HL-60 (cell line): ENCODE measurements at regions not wholly inside any gene's neighbourhood (a gene's known extent, or its start where the extent isn't known, plus 50 kb on each side); places are given as distances from the start of the nearest gene placed in this dataset.

Experiments used
- DNase-seq, 2 experiments: peaks; one replicate each; pipeline ENCODE4 v3.0.0-alpha.2; 2010 to 2020; ENCODE audit warnings: low read depth in 1 of 2, low spot score in 1 of 2
- H3K27ac ChIP-seq: fragments of 250-450 bp; sonication (Bioruptor Pico); replicated peaks from 2 replicates; pipeline ENCODE4 v1.5.1; 2020; ENCODE audit warnings: mild to moderate bottlenecking, moderate library complexity
- H3K27me3 ChIP-seq: fragments of 250-450 bp; sonication (Bioruptor Pico); 2 replicates; pipeline ENCODE4 v1.5.1; 2021; ENCODE audit warnings: mild to moderate bottlenecking, moderate library complexity; ENCODE audit not compliant: insufficient read depth, poor library complexity, severe bottlenecking
- H3K4me3 ChIP-seq: replicated peaks from 2 replicates; pipeline ENCODE4 v1.5.1; 2011; ENCODE audit warnings: mild to moderate bottlenecking, control low read depth, low read length; ENCODE audit not compliant: insufficient read depth
- GABPA ChIP-seq: IDR thresholded peaks from 2 replicates; pipeline ENCODE4 v1.6.1; 2012; ENCODE audit warnings: low read depth
- POLR2AphosphoS5 ChIP-seq: IDR thresholded peaks from 2 replicates; pipeline ENCODE4 v1.6.1; 2012; ENCODE audit warnings: low read depth
- SPI1 ChIP-seq: IDR thresholded peaks from 2 replicates; pipeline ENCODE4 v1.6.1; 2012; ENCODE audit warnings: low read depth, mild to moderate bottlenecking, borderline replicate concordance
- TF ChIP-seq, protein P1 (sequence below): IDR thresholded peaks from 2 replicates; pipeline ENCODE4 v1.6.1; 2012; ENCODE audit warnings: low read depth; ENCODE audit not compliant: insufficient replicate concordance
- TF ChIP-seq, protein P2 (sequence below): IDR thresholded peaks from one replicate; pipeline ENCODE4 v1.5.1; 2011; ENCODE audit warnings: low read length, control low read depth, inconsistent platforms; ENCODE audit not compliant: insufficient read depth

DNA sequence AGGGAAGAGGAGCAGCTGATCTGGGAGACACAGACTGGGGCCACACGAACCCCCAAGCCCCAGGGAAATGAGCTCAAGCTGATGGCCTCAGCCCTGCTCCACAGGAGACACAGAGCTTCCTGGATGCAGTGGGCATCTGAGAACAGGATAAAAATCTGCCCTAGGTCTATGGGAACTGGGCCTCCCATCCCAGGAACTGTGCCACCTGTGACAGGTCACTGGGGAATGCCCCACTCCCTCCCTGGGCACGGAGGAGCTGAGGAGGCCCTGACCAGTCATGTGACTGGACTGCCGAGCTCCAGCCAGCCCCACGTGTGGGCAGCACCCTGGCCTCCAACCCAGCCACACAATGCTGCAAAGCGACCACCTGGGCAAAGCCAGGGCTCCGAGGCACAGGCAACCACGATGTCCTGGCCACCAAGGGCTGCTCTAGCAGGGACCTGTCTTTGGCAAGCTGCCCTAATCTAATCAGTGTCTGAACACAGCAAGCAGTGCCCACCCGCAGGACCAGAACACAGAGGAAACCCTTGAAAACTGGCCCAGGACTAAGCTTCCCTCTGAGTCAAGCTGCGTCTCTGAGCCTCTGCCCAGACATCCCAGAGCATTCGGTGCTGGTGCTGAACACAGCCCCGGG is 57.8 kb upstream of the ID2 start:
- TF ChIP-seq, protein P1, sequence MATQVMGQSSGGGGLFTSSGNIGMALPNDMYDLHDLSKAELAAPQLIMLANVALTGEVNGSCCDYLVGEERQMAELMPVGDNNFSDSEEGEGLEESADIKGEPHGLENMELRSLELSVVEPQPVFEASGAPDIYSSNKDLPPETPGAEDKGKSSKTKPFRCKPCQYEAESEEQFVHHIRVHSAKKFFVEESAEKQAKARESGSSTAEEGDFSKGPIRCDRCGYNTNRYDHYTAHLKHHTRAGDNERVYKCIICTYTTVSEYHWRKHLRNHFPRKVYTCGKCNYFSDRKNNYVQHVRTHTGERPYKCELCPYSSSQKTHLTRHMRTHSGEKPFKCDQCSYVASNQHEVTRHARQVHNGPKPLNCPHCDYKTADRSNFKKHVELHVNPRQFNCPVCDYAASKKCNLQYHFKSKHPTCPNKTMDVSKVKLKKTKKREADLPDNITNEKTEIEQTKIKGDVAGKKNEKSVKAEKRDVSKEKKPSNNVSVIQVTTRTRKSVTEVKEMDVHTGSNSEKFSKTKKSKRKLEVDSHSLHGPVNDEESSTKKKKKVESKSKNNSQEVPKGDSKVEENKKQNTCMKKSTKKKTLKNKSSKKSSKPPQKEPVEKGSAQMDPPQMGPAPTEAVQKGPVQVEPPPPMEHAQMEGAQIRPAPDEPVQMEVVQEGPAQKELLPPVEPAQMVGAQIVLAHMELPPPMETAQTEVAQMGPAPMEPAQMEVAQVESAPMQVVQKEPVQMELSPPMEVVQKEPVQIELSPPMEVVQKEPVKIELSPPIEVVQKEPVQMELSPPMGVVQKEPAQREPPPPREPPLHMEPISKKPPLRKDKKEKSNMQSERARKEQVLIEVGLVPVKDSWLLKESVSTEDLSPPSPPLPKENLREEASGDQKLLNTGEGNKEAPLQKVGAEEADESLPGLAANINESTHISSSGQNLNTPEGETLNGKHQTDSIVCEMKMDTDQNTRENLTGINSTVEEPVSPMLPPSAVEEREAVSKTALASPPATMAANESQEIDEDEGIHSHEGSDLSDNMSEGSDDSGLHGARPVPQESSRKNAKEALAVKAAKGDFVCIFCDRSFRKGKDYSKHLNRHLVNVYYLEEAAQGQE = no peak
- TF ChIP-seq GABPA (no peak), SPI1 (no peak)
- TF ChIP-seq, protein P2, sequence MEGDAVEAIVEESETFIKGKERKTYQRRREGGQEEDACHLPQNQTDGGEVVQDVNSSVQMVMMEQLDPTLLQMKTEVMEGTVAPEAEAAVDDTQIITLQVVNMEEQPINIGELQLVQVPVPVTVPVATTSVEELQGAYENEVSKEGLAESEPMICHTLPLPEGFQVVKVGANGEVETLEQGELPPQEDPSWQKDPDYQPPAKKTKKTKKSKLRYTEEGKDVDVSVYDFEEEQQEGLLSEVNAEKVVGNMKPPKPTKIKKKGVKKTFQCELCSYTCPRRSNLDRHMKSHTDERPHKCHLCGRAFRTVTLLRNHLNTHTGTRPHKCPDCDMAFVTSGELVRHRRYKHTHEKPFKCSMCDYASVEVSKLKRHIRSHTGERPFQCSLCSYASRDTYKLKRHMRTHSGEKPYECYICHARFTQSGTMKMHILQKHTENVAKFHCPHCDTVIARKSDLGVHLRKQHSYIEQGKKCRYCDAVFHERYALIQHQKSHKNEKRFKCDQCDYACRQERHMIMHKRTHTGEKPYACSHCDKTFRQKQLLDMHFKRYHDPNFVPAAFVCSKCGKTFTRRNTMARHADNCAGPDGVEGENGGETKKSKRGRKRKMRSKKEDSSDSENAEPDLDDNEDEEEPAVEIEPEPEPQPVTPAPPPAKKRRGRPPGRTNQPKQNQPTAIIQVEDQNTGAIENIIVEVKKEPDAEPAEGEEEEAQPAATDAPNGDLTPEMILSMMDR = no peak
- Histone ChIP-seq H3K27me3 (no peaks in the 10 kb centered on the region), H3K27ac (no peak overlapping the region), H3K4me3 (no peak overlapping the region)
- no peak for DNase-seq

DNA sequence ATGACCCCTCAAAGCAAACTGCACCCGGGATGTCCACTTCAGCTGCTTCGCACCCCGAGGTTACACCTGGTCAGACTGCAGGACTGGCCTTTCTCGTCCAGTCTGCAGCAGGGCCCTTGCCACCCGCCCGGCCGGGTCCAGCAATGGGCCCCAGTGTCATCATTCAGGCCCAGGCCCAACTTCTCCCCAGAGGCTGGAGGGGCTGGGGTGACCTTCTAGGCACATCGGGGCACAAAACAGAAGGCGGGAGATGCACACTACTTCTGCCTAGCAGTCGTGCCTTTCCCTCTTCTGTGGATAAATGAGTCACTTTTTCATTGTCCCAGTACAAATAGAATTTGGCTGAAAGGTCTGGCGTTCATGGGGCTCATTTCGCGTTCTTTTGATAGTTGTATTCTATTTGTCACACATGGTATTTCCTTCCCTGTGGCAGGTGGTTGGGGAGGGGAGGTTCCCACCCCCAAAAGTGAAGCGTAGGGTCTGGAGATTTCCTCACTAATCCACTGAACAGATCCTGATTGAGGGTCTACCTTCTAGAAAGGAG is 56.9 kb upstream of the ID2 start:
- no peak overlapping the region for H3K27ac ChIP-seq
- TF ChIP-seq, protein P1 = no peak
- H3K4me3 ChIP-seq = no peak overlapping the region
- DNase-seq = no peak
- H3K27me3 ChIP-seq = no peaks in the 10 kb centered on the region

DNA sequence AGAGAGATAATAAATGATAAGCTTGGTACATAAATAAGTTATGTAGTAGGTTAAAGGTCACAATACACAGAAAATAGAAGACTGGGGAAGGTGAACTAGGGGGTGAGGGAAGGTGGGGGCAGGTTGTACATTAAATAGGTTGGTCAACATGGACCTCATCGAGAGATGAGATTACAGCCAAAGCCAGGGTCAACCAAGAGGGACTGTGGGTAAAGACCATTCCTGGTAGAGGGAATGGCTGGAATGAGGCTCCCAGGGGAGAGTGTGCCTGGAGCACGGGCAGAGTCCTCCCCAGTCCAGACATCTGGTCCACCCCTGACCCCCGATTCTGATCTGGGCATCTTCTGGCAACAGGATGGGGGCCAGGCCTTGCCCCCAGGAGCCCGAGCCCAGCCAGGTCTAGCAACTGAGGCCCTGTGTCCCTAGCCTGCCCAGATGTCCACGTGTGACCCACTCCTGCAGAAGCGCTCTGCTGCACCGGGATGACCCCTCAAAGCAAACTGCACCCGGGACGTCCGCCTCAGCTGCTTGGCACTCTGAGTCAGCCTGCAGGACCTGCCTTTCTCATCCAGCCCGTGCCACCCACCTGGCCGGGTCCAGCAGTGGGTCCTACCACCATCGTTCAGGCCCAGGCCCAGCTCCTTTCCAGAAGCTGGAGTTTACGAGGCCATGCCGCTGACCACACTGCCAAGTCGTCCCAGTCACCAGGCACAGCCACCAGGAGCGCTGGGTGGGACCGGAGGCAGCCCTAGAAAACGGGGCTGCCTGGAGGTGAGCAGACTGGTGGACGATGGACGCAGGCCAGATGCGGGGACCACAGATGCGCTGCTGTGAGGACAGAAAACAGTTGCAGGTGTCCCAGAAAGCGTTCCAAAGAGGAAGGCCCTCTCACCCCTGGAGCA is 56.2 kb upstream of the ID2 start:
- no peak for DNase-seq
- no peak overlapping the region for H3K4me3 ChIP-seq
- H3K27ac ChIP-seq = no peak overlapping the region
- no peaks in the 10 kb centered on the region for H3K27me3 ChIP-seq
- TF ChIP-seq POLR2AphosphoS5 = no peak
- TF ChIP-seq, protein P2 = no peak
- TF ChIP-seq GABPA = no peak
- TF ChIP-seq, protein P1 = no peak
- no peak for TF ChIP-seq SPI1
